SU-DHL-6 (cell line): ENCODE measurements at regions not wholly inside any gene's neighbourhood (a gene's known extent, or its start where the extent isn't known, plus 50 kb on each side); places are given as distances from the start of the nearest gene placed in this dataset.

Experiments
- CTCF ChIP-seq: fragments of 200-600 bp; sonication (generic); IDR thresholded peaks from one replicate; pipeline ENCODE4 v1.5.1; 2017; ENCODE audit warnings: antibody characterized with exemption, mild to moderate bottlenecking, low read length, moderate library complexity; ENCODE audit not compliant: insufficient read depth, poor library complexity, severe bottlenecking
- EZH2phosphoT487 ChIP-seq: fragments of 200-600 bp; sonication (generic), shearing (Covaris generic); conservative IDR thresholded peaks from 2 replicates; pipeline ENCODE4 v1.6.1; 2018; ENCODE audit warnings: mild to moderate bottlenecking, antibody characterized with exemption, low read length, moderate library complexity, mixed read lengths

- TF ChIP-seq CTCF (no peak), EZH2phosphoT487 (no peak)
Measured at GRCh38 chr9:103485138-103485537, 490.0 kb downstream of the CYLC2 start.
